NCI-H345 treated with DMSO at 0.1 percent for 48 hours (cell line): ENCODE measurements at regions not wholly inside any gene's neighbourhood (a gene's known extent, or its start where the extent isn't known, plus 50 kb on each side); places are given as distances from the start of the nearest gene placed in this dataset.
"Not testable (repeated sequence)": the region's sequence is repeated elsewhere in the genome, so short reads cannot be mapped to it uniquely, and the experiment has no call there.

Experiments used
- DNase-seq: peaks from one replicate; lab custom pipeline; 2025; ENCODE audit not compliant: unreplicated experiment; lab: John Stamatoyannopoulos, UW

GRCh38 chr1:181191494-181192040 is 103.1 kb downstream of the IER5 start:
- no peak for DNase-seq

DNA sequence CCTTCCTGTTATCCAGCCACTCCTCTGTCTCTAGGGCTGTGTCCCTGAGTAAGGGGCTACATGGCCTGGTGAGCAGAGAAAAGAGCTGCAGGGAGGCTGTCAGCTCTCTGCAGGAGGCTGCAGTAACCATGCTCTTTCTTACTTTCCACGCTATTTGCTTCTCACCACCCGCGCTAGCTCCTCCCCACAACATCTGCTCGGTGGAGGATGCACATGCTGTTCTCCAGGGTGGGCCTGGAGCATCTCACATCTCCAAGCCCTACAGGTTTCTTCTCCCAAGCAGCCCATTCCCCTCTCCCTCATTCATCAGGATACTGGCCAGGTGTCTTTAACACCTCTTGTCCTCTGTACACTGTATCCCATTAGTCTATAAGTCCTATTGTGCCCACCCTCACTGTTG is 103.8 kb downstream of the IER5 start:
- DNase-seq, result no peak

DNA sequence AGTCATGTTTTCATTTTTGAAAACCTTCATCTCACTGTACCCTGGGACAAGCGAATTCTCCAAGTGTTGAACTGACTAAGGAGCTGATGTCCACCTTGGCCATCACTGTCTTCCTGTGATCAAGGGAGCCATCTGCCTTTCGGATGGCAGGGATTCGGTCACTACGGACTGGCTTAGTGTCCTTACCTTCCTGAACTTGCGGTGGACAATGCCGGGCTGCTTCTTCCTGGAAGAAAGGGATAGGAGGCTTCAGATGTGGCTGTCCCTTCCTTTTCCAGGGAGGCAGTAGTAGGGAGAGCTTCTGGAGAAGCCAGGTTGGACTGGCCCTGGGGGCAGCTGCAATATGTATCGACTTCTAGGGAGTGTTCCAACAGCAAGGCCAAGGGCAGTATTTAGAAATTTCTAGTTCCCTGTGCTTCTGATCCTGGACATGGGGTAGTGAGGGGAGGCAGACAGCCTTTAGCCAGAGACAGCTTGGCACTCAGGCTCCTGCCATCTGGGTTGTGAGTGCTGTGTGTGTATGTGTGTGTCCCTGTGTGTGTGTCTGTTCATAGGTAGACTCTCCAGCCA is 114.6 kb downstream of the IER5 start:
- no peak for DNase-seq

- DNase-seq, result no peak
Observed at GRCh38 chr1:181204530-181204929, 116.0 kb downstream of the IER5 start.

DNA sequence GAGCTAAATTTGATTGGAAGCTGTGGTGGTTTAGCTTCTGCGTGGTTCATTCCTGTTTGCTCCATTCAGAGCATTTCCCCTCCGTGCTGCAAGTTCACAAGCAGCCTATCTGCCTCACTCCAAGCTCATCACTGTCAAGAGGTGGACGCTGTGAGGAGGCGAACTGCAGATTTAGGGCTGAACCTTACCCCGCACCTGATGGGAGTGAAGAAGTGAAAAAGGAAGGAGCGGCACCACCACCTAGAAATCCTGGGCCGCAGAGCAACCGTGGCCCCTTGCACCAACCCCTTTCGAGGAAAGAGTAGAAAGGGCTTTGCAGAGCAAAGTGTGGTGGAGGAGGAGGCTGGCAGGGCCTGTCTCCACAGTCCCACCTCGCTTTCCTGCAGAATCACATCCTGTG is 117.4 kb downstream of the IER5 start:
- DNase-seq, result no peak

- DNase-seq, result no peak
Observed at GRCh38 chr1:181206513-181206912, 118.0 kb downstream of the IER5 start.

GRCh38 chr1:181206979-181207790 is 118.7 kb downstream of the IER5 start:
- no peak for DNase-seq

GRCh38 chr1:181208083-181208482 is 119.6 kb downstream of the IER5 start:
- DNase-seq, result no peak

DNA sequence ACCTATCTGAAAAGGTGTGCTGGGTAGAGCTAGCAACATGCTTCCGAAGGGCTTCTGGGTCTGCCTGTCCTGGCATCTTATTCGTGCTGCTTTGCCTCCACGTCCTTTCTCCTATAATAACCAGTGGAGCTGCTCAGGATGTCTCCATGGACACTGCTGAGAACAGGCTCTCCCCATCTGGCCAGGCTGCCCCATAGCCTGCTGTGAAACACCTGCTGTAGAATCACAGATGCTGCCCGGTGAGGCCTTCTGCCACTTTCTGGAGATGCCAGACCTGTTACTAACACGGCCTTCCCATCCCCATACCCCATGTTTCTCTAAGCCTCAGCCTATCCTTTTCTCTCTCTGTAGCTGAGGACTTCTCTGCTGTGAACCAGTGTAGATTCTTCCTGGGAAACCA is 120.5 kb downstream of the IER5 start:
- no peak for DNase-seq

DNA sequence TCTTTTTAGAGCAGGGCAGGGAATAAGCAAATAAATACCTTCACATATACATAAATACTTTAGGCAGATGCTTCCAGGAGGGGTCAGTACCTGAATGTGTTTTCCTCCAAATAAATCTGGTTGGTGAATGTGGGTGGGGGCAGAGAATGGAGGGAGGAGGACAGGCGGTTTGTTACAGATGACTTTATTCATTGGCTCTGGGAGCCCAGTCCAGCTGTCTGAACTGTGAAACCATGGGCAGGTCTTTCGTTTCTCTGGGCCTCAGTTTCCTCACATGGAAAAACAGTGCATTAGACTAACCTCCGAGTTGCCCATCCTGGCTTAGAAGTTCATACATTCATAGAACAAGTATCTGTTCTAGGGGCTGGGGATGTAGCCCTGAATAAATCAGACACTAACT is 124.6 kb downstream of the IER5 start:
- DNase-seq, result no peak

- DNase-seq, result no peak
Observed at GRCh38 chr1:181216591-181216994, 128.1 kb downstream of the IER5 start.

- no peak for DNase-seq
Observed at GRCh38 chr1:181219938-181220337, 131.4 kb downstream of the IER5 start.

DNA sequence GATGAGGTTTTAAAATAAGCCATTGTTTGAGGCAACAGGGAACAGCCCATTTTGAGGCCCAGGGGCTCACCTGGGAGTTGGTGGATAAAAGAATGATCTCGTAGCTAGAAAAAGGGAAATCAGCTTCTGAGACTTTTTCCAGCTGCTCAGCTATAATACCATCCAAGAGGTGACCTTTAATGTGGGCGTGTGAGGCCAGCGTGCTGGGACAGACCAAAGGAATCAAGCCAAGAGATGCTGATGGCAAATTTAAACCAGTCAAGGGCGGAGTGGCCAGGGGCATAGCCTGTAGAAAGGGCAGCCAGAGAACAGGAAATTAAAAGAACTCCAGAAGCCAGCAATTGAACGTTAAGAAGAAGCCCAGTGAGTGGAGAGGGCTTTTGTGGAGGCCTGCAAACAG is 132.6 kb downstream of the IER5 start:
- DNase-seq, result no peak

DNA sequence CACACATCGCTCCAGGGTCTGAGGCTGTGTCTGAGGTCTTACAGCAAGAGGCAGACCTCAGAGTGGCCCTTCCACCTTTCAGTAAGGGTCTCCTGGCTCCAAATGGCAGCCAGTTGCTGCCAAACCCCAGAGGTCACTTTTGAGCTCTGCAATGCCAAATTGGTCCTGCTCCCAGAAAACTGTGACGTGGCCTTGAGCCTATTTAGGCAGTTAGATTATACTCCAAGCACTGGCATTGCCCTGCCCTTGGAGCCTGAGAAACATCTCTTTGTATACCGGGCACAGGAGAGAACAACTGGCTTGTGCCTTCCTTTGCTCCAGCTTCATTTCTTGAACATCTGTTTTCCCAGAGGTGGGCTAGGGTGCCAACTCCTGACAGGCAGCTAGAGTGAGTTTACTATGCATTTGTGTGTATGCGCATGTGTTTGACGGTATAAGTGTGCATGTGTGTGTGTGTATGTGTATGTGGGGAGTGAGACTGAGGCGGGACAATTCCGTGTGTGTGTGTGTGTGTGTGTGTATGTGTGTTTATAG is 134.5 kb downstream of the IER5 start:
- DNase-seq, result no peak

GRCh38 chr1:181226728-181227127 is 138.2 kb downstream of the IER5 start:
- DNase-seq, result not testable (repeated sequence)

- no peak for DNase-seq
Observed at GRCh38 chr1:181239086-181239485, 150.6 kb downstream of the IER5 start.

GRCh38 chr1:181246320-181246719 is 157.8 kb downstream of the IER5 start:
- not testable (repeated sequence) for DNase-seq

DNA sequence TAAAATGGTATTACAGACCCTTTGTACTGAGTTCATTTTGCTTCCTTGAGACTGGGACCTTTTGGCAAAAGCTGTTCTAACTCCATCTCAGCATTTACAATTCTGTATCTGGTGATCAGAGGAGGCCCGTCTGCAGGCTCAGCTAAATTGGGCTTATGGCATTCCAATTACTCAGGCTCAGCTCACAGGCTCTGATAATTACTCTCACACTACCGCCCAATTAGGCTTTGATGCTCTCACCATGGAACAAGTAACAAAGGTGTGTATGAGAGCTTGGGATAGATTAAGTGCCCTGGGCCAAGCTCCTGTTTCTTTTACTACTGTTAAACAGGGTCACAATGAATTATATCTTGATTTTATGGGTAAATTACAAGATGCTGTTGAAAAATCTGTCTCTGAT is 159.9 kb downstream of the IER5 start:
- DNase-seq, result not testable (repeated sequence)

GRCh38 chr1:181249186-181249585 is 160.7 kb downstream of the IER5 start:
- no peak for DNase-seq

DNA sequence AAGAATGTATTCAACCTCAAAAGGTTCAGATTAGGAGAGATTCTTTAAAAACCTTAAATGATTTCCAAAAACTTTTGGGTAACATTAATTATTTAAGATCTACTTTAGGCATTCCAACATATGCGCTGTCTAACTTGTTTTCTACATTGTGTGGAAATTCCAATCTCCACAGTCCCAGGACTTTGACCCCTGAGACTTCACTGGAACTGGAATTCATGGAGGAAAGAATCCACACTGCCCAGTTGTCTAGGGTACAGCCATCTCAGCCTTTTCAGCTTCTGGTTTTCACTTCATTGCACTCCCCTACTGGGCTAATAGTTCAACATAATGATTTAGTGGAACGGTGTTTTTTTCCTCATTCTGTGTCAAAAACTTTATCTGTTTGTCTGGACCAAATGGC is 161.5 kb downstream of the IER5 start:
- no peak for DNase-seq

DNA sequence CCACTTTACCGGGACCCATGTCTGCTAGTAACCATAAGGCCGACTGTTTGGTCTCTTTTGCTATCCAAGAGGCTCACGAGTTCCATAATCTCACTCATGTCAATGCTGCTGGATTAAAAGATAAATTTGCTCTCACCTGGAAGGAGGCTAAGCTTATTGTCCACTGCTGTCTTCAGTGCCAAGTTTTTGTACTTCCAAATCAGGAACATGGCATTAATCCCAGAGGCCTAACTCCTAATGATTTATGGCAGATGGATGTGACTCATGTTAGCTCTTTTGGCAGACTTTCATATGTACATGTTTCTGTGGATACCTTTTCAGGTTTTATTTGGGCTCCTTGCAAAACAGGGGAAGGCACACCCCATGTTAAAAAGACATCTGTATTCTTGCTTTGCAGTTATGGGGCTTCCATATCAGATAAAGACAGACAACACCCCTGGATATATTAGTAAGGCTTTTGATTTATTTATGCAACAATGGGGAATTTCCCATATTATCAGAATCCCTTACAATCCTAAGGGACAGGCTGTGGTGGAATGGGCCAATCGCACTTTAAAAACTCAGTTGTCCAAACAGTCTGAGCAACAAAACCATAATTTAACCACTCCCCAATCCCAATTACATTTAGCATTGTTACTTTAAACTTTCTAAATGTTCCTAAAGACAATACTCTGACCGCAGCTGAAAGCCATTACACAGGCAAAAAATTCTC is 162.7 kb downstream of the IER5 start:
- peak; percentile 22 for DNase-seq

- DNase-seq, result peak; percentile 2
Observed at GRCh38 chr1:181251713-181252075, 163.2 kb downstream of the IER5 start.
